Fibroblast of gingiva (primary cell): ENCODE measurements at regions not wholly inside any gene's neighbourhood (a gene's known extent, or its start where the extent isn't known, plus 50 kb on each side); places are given as distances from the start of the nearest gene placed in this dataset.
"Not testable (repeated sequence)": the region's sequence is repeated elsewhere in the genome, so short reads cannot be mapped to it uniquely, and the experiment has no call there.

Source experiments
- DNase-seq: peaks from one replicate; pipeline ENCODE4 v3.0.0-alpha.2; 2011; ENCODE audit warnings: low read depth

DNA sequence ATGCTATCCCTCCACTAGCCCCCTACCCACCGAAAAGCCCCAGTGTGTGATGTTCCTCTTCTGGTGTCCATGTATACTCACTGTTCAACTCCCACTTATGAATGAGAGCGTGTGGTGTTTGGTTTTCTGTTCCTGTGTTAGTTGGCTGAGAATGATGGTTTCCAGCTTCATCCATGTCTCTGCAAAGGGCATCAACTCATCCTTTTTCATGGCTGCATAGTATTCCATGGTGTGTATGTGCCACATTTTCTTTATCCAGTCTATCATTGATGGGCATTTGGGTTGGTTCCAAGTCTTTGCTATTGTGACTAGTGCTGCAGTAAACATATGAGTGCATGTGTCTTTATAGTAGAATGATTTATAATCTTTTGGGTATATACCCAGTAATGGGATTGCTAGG lies 599.3 kb upstream of the B3GAT1 start:
- not testable (repeated sequence) for DNase-seq

DNA sequence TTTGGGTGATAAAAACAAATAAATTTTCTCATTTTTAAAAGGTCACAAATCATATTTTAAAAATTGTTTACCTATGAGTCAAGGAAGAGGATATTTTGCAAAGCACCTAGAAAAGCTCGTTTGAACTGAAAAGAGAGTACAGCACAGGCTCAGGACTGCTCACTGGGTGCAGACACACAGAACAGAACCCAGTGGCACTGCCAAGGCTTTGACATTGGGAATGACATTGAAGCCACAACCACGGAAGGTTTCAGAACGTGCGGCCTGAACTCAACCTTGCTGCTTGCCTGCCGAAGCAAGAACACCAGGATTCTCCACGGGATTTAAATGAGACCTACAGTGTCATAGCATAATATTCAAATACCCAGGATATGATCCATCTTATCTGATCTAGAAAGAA lies 597.1 kb upstream of the B3GAT1 start:
- no peak for DNase-seq

DNA sequence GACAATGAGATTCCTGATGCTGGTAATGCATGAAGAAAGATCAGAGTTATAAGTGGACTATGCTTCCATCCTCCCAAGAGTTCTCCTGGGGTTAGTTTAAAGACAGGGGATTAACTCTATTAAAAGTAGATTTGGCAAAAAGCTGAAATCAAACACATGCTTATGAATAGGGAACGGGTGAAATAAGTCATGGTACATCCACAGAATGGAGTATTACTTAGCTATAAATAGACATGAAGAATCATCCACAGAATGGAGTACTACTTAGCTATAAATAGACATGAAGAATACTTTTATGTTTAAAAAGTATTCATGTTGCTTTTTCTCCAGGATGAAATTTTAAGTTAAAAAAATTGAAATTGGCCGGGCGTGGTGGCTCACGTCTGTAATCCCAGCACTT lies 596.4 kb upstream of the B3GAT1 start:
- DNase-seq = no peak

DNA sequence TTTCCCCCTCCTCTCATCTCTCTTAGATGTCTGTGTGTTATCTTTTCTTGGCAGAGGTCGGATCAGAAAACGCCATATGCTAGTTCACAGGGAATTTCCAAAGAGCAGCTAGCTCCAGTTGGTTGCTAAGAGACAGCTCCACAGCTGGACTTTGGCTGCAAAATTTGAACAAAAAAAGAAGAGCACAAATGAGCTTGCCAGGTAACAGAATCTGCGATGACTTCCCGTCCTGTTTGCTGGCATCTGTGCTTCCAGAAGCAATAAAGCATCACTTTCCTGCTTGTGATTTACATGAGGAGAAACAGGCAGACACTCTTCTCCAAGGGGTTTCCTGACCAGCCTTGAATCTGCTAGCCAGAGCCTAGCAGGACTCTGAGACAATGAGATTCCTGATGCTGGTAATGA lies 596.0 kb upstream of the B3GAT1 start:
- DNase-seq = no peak

DNA sequence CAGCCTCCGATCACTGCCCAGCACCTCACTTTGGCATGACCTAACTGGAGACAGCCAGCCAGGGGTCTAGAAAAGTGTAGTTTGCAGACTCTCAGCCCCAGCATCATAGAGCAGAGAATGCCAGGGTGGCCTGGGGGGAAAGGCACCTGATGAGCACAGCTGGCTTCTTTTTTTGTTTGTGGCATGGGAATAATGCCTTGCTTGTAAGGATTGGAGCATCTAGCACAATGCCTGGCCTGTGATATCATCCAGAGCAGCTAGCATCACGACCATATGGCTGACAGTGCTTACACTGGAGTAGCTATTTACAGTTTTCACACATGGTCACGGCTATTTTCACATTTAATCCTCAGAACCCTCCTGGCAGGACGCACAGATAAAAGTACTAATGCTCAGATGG lies 594.8 kb upstream of the B3GAT1 start:
- DNase-seq = no peak

DNA sequence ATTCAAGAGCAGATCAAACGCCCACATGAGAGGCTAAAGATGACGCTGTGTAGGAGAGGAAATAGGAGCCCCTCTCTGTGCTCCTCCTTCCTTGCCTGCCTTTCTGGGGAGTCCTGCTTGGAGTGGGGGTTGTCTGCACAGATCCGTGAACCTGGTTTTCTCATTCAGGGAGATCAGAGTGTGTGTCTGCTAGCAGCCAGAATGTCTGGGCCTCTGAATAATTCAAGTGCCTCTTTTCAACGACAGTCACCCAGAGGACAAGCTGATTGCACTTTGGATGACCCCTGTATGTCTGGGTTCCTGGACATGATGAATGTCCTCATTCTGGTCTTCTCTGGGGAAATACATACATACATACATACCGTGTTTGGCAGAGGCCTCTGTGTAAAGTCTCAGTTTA lies 592.5 kb upstream of the B3GAT1 start:
- DNase-seq = no peak

DNA sequence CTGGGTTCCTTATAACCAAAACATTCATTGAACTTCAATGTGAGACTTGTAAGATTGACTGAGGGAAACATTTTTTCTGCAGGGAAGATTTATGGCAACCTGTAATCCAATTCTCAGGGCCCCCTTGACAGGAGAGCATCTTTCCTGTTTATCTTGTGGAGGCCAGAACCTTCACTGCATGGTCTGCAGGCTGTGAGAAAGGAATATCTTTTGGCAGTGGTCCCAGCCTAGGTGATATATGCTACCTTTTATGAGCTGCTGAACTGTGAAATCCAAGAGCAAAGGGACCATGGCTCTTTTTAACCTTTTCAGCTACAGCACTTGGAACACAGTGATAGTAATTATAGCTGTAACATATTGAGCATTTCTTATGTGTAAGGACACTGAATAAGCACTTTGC lies 590.2 kb upstream of the B3GAT1 start:
- no peak for DNase-seq

DNA sequence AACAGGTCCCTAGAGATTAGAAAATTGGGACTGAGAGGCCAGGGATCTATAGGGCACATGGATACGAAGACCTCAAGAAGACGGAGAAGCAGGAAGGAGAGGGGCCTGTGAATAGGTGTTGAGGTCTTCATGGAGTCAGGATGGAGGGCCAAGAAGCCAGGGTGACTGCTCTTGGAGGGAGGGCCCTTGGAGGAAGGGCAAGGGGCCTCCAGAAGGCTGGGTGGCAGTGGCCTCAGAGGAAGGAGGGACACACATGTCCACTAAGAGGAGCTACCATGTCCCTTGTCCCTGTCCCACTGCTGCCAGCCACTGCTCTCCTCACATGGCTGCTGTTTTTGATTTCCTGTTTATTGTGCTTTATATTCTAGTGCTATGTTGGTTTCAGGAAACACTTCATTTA lies 589.5 kb upstream of the B3GAT1 start:
- DNase-seq = no peak

DNA sequence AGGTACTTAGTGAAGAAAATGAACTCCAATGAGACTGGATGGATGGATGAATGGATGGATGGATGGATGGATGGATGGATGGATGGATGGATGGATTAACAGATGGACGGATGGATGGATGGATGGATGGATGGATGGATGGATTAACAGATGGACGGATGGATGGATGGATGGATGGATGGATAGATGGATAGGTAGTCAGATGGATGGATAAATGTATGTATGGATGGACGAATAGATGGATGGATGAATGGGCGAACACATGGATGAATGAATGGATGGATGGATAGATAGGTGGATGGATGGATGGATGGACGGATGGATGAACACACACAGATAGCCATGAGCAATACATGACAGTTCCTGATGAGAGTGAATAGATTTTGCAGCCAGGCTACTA lies 589.0 kb upstream of the B3GAT1 start:
- DNase-seq = not testable (repeated sequence)

DNA sequence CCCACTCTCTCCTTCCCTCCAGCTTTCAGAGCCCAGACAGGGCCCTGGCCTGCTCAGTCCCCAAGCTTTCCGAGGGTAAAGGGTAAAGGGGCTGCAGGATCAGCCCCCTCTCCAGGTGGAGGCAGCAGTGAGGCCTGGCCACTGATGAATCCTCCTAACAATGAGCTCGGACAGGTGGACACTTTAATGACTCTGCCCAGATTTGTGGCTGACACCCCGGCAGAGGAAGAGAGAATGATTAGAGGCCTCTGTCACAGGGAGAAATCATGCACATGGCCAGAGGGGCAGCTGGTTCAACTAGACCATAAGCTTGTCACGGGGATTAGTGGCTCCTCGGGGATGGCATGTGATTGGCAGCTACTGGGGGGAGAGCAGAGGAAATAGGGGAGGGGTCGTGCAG lies 587.5 kb upstream of the B3GAT1 start:
- DNase-seq = no peak

DNA sequence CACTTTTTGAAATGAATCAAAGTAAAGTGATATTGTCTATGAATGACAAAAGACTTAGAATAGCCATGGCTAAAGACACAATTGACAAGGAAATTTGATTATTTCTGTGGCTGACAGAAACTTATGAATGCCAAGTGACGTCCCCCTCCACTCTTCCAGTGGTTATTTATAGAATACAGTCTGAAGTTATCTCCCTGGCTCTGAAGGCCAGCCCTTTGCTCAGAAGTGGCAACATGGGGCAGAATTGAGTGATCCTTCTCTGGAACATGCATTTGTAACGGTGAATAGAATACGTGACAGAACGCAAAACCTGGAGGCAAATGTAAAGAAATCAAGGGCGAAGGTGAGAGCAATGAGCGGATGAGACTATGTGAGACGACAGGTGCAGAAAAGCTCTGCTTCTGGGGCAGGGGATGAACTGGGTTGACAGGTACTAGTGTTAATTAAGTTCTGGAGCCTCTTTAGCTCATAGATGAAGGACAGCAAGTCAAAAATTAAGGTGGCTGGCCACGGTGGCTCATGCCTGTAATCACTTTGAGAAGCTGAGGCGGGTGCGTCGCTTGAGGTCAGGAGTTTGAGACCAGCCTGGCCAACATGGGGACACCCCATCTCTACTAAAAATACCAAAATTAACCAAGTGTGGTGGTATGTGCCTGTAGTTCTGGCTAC lies 585.7 kb upstream of the B3GAT1 start:
- no peak for DNase-seq

DNA sequence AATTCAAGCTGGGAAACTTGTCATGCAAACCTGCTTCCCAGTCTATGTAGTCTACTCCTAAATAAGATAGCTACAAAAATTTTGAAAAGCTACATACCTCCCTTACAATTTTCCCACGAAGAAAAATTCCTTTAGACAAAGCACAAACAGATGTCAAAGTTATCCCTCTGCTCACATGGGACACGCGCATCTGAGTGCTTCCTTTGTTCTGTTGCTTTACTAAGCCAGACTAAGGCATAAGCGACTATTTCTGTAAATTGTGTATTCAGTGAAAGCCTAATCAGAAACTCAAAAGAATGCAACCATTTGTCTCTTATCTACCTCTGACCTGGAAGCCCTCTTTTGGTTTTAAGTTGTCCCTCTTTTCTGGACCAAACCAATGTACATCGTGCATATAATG lies 583.7 kb upstream of the B3GAT1 start:
- DNase-seq = no peak

DNA sequence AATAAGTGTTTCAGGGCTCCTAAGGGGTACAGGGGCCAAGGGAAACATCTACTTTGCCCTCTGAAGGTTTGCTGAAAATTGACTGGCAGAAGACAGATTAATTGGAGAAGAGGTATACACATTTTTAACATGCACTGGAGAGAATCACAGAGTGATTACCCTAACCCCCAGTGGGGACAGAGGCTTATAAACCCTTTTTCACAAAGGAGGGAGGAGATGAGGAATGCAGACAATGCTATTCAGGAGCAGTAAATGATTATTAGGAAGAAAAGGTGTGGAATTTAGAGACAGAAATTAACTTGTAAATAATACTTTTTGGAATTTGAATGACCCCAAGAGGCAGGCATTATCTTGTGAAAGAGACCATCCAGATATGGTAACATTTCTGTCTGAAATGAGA lies 582.4 kb upstream of the B3GAT1 start:
- DNase-seq = no peak

DNA sequence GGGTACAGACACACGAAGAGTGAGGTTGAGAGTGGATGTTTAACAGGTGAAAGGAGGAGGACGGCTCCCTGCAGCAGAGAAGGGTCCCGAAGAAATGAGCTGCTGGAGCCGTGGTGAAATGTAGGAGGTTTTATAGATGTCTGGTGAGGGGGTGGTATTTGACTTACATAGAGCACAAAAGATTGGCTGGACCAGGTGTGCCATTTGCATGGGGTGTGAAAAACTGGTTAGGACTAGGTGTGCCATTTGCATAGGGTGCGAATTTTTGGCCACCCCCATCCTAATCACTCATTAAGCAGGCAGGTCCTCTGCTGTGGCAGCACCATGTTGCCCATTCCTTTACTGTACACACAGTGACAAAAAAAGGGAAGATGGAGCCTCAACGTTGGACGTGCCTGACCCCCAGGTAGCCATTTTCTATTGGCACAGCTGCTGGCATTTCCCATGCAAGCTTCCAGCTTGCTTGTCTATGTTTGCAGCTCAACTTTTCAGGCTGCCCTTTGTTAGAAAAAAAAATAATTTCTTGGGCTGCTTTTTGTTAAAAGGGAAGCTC lies 581.7 kb upstream of the B3GAT1 start:
- no peak for DNase-seq

DNA sequence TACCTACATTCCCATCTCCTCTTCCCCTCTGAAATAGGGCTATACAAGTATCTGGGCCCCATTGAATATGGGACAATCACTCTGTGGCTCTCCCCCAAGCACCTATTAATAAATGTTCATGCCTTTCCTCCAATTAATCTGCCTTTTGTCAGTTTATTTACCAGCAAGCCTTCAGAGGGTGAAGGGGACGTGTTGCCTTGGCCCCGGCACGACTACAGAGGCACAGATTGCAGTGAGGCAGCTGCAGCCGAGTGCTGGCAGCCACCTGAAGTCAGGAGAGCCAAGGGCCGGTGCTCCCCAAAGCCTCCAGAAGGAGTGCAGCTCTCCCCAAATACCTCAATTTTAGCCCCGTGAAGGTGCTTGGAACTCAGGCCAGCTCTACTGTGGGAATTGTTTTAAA lies 580.9 kb upstream of the B3GAT1 start:
- no peak for DNase-seq

DNA sequence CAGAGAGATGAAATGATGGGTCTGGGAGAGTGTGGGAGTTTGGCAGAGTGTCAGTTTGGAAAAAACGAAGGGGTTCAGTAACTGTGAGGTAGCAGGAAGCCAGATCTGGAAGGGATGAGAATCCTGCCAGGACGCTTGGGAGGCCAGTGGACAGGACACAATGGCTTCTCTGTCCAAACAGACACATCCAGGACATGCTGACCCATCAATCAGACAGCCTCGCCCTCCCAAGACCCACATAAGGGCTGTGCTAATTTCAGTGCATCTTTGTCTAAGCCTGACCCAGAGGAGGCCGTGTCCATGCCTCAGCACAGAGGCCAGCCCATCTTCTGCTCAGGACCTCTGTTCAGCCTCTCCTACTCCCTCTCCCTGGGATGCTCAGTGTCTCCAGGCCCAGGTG lies 576.5 kb upstream of the B3GAT1 start:
- no peak for DNase-seq

DNA sequence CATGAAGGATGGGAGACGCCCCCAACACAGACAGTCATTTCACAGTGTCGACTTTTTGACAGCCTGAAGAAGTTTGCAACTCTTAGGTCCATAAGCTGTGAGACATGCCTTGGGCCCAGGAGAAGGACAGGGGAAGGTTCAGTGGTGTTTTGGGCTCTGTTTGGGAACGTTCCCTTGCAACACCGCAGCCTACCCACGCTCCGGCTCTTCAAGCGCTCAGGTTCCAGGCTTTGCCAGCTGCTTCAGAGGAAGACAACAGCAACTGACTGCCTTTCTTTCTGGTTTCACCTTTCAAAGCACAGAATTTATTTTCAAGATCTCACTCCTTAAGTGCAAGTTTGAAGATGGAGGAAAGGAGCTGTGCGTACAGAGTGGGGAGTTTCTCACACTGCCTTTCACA lies 575.8 kb upstream of the B3GAT1 start:
- DNase-seq = no peak

DNA sequence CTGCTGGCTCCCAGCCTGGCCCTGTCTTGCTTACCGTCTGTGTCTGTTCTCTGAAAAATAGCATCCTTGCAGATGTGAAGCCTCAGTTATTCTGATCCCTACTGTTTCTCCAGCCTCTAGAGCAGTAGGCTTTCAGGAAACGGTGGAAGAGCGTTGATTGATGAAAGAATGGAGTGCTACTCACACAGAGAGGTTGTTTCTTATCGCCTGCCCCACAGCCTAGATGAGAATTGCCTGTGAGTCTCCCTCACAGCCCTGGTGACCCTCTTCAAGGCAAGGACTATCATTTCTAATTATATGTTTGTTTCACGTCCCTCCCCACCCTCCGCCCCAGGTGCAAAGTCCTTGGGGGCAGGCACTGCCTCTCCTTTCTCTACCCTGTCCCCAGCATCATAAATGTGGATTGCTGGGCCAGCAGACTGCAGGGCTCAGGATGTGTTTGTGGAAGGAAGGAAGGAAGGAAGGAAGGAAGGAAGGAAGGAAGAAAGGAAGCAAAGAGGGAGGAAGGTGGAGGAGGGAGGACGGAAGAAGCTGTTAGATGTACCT lies 575.3 kb upstream of the B3GAT1 start:
- DNase-seq = no peak

DNA sequence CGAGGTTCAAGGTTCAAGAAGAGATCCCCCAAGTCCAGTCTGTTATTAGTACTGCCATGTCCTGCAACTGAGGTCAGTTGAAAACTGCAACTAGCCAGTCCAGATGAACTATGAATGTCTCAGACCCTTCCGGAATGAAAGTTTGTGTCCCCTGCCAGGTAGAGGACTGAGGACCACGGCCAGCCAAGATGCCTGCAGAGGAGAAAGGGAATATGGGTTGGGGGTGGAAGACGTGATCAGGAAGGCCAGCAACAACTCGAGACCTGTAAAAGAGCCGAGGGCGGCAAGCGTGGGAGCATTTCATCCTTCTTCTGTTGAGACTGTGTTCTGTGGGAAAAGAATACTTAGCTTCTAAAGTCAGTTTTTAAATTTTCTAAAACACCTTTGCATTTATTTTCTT lies 572.4 kb upstream of the B3GAT1 start:
- no peak for DNase-seq

DNA sequence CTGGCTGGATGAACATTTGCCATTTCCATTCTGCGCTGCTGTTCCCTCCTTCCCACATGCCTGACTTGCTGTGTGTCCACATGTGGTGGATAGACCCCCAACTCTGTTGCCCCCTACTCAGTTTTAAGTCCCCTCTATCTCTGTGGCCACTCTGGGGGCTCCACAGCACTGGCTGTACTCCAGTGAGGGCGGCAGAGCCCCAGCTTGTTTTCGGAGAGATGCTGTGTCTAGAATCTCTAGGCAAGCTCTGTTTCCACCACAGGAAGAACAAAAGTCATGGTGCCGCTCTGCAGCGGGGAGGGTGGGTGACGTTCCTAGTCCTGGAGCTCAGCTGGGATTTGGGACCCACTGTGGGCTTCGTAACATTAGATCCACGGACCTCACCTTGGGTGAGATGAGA lies 570.4 kb upstream of the B3GAT1 start:
- DNase-seq = not testable (repeated sequence)

DNA sequence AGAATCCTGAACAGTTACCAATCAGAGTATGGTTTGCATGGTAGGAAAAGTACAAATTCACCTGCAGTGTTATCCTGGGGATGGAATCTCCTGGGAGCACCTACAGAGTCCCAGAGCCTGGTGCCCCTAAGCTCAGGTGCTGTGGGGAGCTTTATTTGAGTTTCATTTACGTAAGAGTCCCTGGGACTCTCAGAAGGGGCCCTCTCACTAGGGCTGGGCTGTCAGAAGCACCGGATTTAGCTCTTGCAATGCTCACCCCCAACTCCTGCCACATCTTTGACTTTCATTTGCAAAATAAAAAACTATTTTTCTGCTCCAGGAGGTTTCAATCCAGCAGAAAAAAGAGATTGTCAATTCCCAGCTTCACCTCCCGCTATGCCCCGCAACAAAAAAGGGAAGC lies 569.8 kb upstream of the B3GAT1 start:
- no peak for DNase-seq

DNA sequence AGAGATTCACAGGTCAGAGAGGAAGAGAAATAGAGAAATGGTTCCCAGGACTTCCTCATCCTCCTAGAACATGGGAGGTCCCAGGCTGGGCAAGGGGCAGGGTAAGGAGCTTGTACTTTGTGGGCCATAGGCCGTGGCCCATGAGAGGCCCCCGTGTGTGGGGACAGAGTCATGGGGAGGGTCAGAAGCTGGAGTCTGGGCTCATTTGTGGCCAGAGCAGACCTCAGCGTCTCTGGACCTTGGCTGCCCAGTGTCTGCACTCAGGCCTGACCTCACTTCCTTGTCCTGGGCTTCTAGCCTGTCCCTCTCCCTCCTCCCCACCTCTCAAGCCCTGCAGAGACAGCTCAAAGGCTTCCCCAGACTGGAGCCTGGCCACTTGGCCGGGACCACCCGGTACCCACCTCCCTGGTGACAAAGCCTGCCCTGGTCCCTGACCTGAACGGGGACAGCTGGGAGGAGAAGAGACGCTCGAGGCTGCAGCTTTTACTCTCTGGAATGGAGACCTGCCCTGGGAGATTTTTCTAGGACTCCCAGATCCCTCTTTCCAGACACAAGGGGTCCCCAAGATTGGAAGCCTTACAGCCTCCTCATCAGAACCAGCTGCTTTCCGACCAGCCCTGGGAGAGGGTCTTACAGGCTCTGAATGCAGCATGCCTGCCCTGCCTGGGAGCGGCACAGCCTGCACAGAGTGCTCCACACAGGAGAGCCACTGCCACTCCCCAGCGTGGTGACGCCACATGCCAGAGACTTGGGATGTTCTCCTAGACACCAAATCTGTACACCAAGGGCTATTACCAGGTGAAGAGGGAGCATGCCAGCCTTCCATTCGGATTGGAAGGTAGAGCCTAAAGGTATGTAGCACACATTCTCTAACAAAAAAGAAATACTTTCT lies 569.0 kb upstream of the B3GAT1 start:
- no peak for DNase-seq

DNA sequence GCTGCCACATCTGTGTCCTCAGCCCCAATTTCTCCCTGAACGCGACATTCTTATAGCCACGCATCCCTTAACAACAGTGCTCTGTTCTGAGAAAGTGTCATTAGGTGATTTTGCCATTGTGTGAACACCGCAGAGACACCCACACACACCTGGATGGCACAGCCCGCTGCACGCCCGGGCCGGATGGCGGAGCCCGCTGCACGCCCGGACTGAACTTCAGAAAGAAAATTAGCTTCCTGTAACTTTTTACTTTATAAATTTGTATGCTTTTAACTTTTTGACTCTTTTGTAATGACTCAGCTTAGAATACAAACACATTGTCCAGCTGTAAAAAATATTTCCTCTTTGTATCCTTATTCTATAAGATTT lies 567.0 kb upstream of the B3GAT1 start:
- DNase-seq = not testable (repeated sequence)
